ENCODE measurements at regions not wholly inside any gene's neighbourhood (a gene's known extent, or its start where the extent isn't known, plus 50 kb on each side); places are given as distances from the start of the nearest gene placed in this dataset.

- DNase-seq (ENCODE audit: low read depth), result no peak
Measured at GRCh38 chr12:45669792-45670191, 59.7 kb upstream of the ARID2 start.

DNA sequence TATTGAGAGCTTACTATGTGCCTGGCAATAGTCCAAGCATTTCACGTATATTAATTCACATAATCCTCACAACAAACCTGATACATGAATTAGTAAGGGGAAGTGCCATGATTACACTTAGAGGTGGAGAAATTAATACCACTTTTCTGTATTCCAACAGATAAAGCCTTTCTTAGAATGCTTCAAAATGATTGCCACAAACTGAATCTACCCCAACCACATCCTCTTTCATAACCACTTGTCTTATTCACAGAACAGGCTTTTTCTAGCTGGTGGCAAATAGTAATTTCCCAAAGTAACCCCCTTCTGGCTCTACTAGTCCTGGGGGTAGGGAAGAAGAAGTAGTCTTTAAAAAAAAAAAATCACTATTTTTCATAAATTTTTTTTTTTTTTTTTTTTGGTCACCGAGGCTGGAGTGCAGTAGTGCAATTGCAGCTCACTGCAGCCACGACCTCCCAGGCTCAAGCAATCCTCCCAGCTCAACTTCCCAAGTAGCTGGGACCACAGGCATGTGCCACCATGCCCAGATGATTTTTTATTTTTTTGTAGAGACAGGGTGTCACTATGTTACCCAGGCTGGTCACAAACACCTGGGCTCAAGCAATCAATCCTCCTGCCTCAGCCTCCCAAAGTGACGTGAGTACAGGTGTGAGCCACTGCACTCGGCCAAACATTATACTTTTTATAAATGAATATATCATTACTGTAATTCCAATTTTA is 59.0 kb upstream of the ARID2 start:
- no peak for DNase-seq (ENCODE audit: low read depth)

DNA sequence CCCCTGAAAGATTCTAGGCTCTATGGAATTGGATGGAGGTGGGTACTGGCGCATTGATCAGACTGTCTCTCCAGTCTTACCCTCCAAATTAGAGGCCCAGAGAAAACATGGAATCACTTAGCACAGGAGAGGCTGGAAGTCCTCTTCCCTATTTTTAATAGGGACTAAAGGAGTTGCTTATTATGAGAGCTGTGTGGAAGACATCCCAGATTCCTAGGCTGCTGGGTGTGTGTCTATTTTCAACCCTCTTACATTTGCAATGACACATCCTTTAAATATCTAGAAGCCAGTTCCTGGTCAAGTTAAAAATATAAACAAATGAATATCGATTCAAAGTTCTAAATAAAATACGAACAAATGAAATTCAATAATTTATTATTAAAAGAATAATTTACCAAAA is 58.3 kb upstream of the ARID2 start:
- DNase-seq (ENCODE audit: low read depth), result no peak

DNA sequence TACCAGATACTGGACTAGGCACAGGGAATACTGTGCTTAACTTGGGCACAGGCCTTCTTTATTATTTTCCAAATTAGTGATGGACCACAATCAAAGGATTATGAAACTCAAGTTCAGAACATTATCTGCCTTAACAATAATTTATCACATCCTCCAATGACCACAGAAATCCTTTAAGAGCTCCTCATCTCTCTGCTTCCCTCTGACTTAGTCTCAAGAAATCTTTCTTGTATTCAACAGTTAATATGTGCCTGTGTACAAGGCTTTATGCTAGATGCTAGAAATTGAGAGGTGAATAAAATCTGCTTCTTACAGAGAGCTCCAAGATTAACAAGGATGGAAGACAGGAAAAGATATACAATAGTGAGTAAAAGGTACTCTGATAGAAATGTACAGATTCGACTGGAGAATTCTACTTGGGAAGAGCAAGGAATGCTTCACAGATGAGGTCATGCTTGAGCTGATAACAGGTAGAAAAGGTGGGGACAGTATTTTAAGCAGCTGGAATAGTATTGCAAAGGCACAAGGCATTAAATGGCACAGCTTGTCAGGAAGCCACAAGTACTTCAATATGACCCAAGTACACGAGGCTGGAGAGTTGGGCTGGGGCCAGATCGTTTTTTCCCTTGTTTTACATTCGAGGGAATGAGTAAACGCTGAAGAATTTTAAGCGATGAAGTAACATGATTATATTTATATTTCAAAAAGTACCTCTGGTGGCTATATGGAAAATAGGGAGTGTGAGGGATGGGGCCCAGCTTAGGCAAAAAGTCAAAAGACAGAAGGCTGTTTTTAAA is 55.1 kb upstream of the ARID2 start:
- DNase-seq (ENCODE audit: low read depth), result no peak

- no peak for DNase-seq (ENCODE audit: low read depth)
Measured at GRCh38 chr12:45675534-45675933, 54.0 kb upstream of the ARID2 start.
